Prostate gland (tissue), 2 donors: ENCODE measurements at regions not wholly inside any gene's neighbourhood (a gene's known extent, or its start where the extent isn't known, plus 50 kb on each side); places are given as distances from the start of the nearest gene placed in this dataset.

Experiments
- CTCF ChIP-seq, 4 experiments: fragments of 200-600 bp in 2 of 4; fragments of 450-650 bp in 2 of 4; sonication (generic) in 2 of 4; IDR thresholded peaks; 1 replicate in 3 of 4; 2 replicates in 1 of 4; pipeline ENCODE4 v1.5.1; 2016 to 2019; ENCODE audit warnings: antibody characterized with exemption in 4 of 4, mild to moderate bottlenecking in 2 of 4, moderate library complexity in 2 of 4
- POLR2A ChIP-seq: fragments of 450-650 bp; IDR thresholded peaks from one replicate; pipeline ENCODE4 v1.6.1; 2016; ENCODE audit warnings: antibody characterized with exemption, mild to moderate bottlenecking

GRCh38 chr5:145437627-145438026, 397.5 kb downstream of the PRELID2 start:
- TF ChIP-seq CTCF (IDR thresholded peaks at IDR 0.05) (no peak), POLR2A (no peak)
